Prostate gland (tissue), 2 donors: ENCODE measurements at regions not wholly inside any gene's neighbourhood (a gene's known extent, or its start where the extent isn't known, plus 50 kb on each side); places are given as distances from the start of the nearest gene placed in this dataset.

ENCODE experiments used
- CTCF ChIP-seq, 4 experiments: fragments of 200-600 bp in 2 of 4; fragments of 450-650 bp in 2 of 4; sonication (generic) in 2 of 4; IDR thresholded peaks; 1 replicate in 3 of 4; 2 replicates in 1 of 4; pipeline ENCODE4 v1.5.1; 2016 to 2019; ENCODE audit warnings: antibody characterized with exemption in 4 of 4, mild to moderate bottlenecking in 2 of 4, moderate library complexity in 2 of 4
- POLR2A ChIP-seq: fragments of 450-650 bp; IDR thresholded peaks from one replicate; pipeline ENCODE4 v1.6.1; 2016; ENCODE audit warnings: antibody characterized with exemption, mild to moderate bottlenecking

GRCh38 chrX:20421697-20422096 is 155.0 kb upstream of the RPS6KA3 start:
- TF ChIP-seq POLR2A (no peak), CTCF (IDR thresholded peaks at IDR 0.05) (no peak)
